CD14-positive monocyte (primary cell): ENCODE measurements at regions not wholly inside any gene's neighbourhood (a gene's known extent, or its start where the extent isn't known, plus 50 kb on each side); places are given as distances from the start of the nearest gene placed in this dataset.
A peak's percentile ranks its signal among the peaks of the same experiment; 100 is the strongest.

Experiments
- DNase-seq, 3 donors: peaks; one replicate each; pipeline ENCODE4 v3.0.0-alpha.2; 2011 to 2022
- H2AFZ ChIP-seq: 2 replicates; pipeline ENCODE4 v1.6.0; 2012; ENCODE audit warnings: mild to moderate bottlenecking, low read depth, low read length, inconsistent platforms; ENCODE audit not compliant: insufficient read depth, poor library complexity, severe bottlenecking
- H3K27ac ChIP-seq, 2 donors: 1 replicate in 1 of 2; 2 replicates in 1 of 2; pipeline ENCODE4 v1.5.1; 2012 to 2013; ENCODE audit warnings: low read length in 2 of 2, control low read depth in 1 of 2, inconsistent platforms in 1 of 2, low read depth in 1 of 2, mild to moderate bottlenecking in 1 of 2
- H3K27me3 ChIP-seq, 2 donors: one replicate each; pipeline versions ENCODE4 v1.6.0 to v1.6.1; 2011 to 2013; ENCODE audit warnings: low read length in 2 of 2; ENCODE audit not compliant: control insufficient read depth in 2 of 2, insufficient read depth in 2 of 2
- H3K36me3 ChIP-seq, 2 donors: replicated peaks in 1 of 2; 1 replicate in 1 of 2; 2 replicates in 1 of 2; pipeline versions ENCODE4 v1.5.1 to v1.6.1; 2012 to 2013; ENCODE audit warnings: low read length in 2 of 2, control low read depth in 1 of 2, inconsistent platforms in 1 of 2, mild to moderate bottlenecking in 1 of 2; ENCODE audit not compliant: insufficient read depth in 2 of 2, control insufficient read depth in 1 of 2
- H3K4me1 ChIP-seq, 2 donors: 1 replicate in 1 of 2; 2 replicates in 1 of 2; pipeline versions ENCODE4 v1.5.1 to v1.6.1; 2012 to 2013; ENCODE audit warnings: low read length in 2 of 2, control low read depth in 1 of 2, inconsistent platforms in 1 of 2, mild to moderate bottlenecking in 1 of 2, moderate library complexity in 1 of 2; ENCODE audit not compliant: insufficient read depth in 2 of 2, control insufficient read depth in 1 of 2
- H3K4me2 ChIP-seq: replicated peaks from 2 replicates; pipeline ENCODE3; 2012; ENCODE audit warnings: low read length, moderate library complexity, mild to moderate bottlenecking; ENCODE audit not compliant: poor library complexity, severe bottlenecking; ENCODE audit errors: extremely low read depth
- H3K4me3 ChIP-seq, 3 experiments: fragments of 200-600 bp in 1 of 3; sonication (generic) in 1 of 3; replicated peaks in 1 of 3; 1 replicate in 2 of 3; 2 replicates in 1 of 3; pipeline ENCODE4 v1.5.1; 2011 to 2013; ENCODE audit warnings: low read length in 3 of 3, mild to moderate bottlenecking in 3 of 3, control low read depth in 2 of 3, low read depth in 2 of 3, inconsistent platforms in 1 of 3, moderate library complexity in 1 of 3
- H3K79me2 ChIP-seq: 2 replicates; pipeline ENCODE4 v1.6.0; 2012; ENCODE audit warnings: mild to moderate bottlenecking, control low read depth, inconsistent platforms, low read length, moderate library complexity; ENCODE audit not compliant: insufficient read depth
- H3K9ac ChIP-seq: 2 replicates; pipeline ENCODE4 v1.6.0; 2017; ENCODE audit warnings: low read length, mild to moderate bottlenecking; ENCODE audit not compliant: insufficient read depth, poor library complexity, severe bottlenecking
- H3K9me3 ChIP-seq, 2 donors: replicated peaks in 1 of 2; 1 replicate in 1 of 2; 2 replicates in 1 of 2; pipeline versions ENCODE4 v1.5.1 to v1.6.1; 2012 to 2013; ENCODE audit warnings: low read length in 2 of 2, control low read depth in 1 of 2; ENCODE audit not compliant: control insufficient read depth in 1 of 2, insufficient read depth in 1 of 2
- H4K20me1 ChIP-seq: 2 replicates; pipeline ENCODE4 v1.6.0; 2012; ENCODE audit warnings: mild to moderate bottlenecking, low read length, control low read depth, moderate library complexity; ENCODE audit not compliant: insufficient read depth
- H3K27ac Mint-ChIP-seq, 7 donors: one replicate each; pipeline ENCODE4 v1.8.0; 2020; ENCODE audit warnings: mild to moderate bottlenecking in 7 of 7, mixed read lengths in 7 of 7, moderate library complexity in 6 of 7, inconsistent platforms in 2 of 7
- H3K27me3 Mint-ChIP-seq, 3 donors: one replicate each; pipeline ENCODE4 v1.8.0; 2021 to 2022; ENCODE audit warnings: low read depth in 3 of 3, mild to moderate bottlenecking in 3 of 3, mixed read lengths in 3 of 3, moderate library complexity in 3 of 3, inconsistent platforms in 1 of 3
- H3K36me3 Mint-ChIP-seq, 2 donors: one replicate each; pipeline ENCODE4 v1.8.0; 2020; ENCODE audit warnings: mixed read lengths in 2 of 2, inconsistent platforms in 1 of 2, mild to moderate bottlenecking in 1 of 2
- H3K4me1 Mint-ChIP-seq: one replicate; pipeline ENCODE4 v1.8.0; 2020; ENCODE audit warnings: mild to moderate bottlenecking, mixed read lengths
- H3K4me3 Mint-ChIP-seq, 2 donors: one replicate each; pipeline ENCODE4 v1.8.0; 2020; ENCODE audit warnings: mild to moderate bottlenecking in 2 of 2, mixed read lengths in 2 of 2, moderate library complexity in 1 of 2
- H3K9me3 Mint-ChIP-seq, 7 donors: one replicate each; pipeline ENCODE4 v1.8.0; 2020 to 2022; ENCODE audit warnings: mixed read lengths in 7 of 7, mild to moderate bottlenecking in 6 of 7, moderate library complexity in 6 of 7, inconsistent platforms in 2 of 7
- CTCF ChIP-seq: fragments of 200-600 bp; IDR thresholded peaks from one replicate; pipeline ENCODE4 v1.8.0; 2022; ENCODE audit warnings: antibody characterized with exemption, mild to moderate bottlenecking
- WGBS: methylation state at CpG from one replicate; pipeline ENCODE4 v1.1.5; 2013; ENCODE audit warnings: missing lambda C conversion rate; ENCODE audit not compliant: insufficient coverage; 5-methylcytosine and 5-hydroxymethylcytosine counted together
- intact Hi-C, 2 donors: fragments of 100-400 bp; cut with micrococcal nuclease; formaldehyde crosslinking; loops; one replicate each; pipeline versions ENCODE4 v1.15.0 to v1.15.1; 2023

GRCh38 chr3:194056731-194057415 is 79.1 kb upstream of the HES1 start:
- Mint-ChIP-seq H3K36me3 (peaks cover 0 to 8% of the 10 kb centered on the region in 2 donors), H3K27ac (peak overlapping the region in 2 of 7 donors; percentile 46 to 57), H3K4me1 (peaks cover 27% of the 10 kb centered on the region), H3K9me3 (peaks cover 0 to 6% (median 0%) of the 10 kb centered on the region in 7 donors), H3K4me3 (peak overlapping the region in 1 of 2 donors; percentile 86), H3K27me3 (peaks cover 28 to 66% (median 52%) of the 10 kb centered on the region in 3 donors)
- no peak for DNase-seq
- intact Hi-C loops: loop anchor here in 1 of 2 donors (10.0 kb wide), 1 partner anchor 68 kb away; no protein-coding TSS in a partner anchor
- H3K27me3 ChIP-seq: peaks cover 11 to 41% of the 10 kb centered on the region in 2 donors
- no peak overlapping the region for H3K4me2 ChIP-seq
- 96% methylated on average over 15 of the region's 16 CpGs for WGBS
- no peak overlapping the region for H3K4me3 ChIP-seq
- no peaks in the 10 kb centered on the region for H3K36me3 ChIP-seq
- no peak overlapping the region for H3K27ac ChIP-seq
- no peaks in the 10 kb centered on the region for H4K20me1 ChIP-seq
- H3K4me1 ChIP-seq: peaks cover 9 to 15% of the 10 kb centered on the region in 2 donors
- no peaks in the 10 kb centered on the region for H3K9me3 ChIP-seq
- no peak overlapping the region for H3K9ac ChIP-seq
- H2AFZ ChIP-seq: no peak overlapping the region
- H3K79me2 ChIP-seq: no peaks in the 10 kb centered on the region
- no peak for TF ChIP-seq CTCF

- peak overlapping the region in 1 of 3 experiments; percentile 54 for H3K4me3 ChIP-seq
- DNase-seq: no peak
- intact Hi-C loops: loop anchor here in 1 of 2 donors (10.0 kb wide), 1 partner anchor 67 kb away; no protein-coding TSS in a partner anchor
- no peaks in the 10 kb centered on the region for H3K36me3 ChIP-seq
- Mint-ChIP-seq H3K4me1 (peaks cover 23% of the 10 kb centered on the region), H3K4me3 (peak overlapping the region; percentile 71 to 86), H3K36me3 (peaks cover 0 to 8% of the 10 kb centered on the region in 2 donors), H3K27ac (peak overlapping the region in 1 of 7 donors; percentile 37), H3K27me3 (peaks cover 28 to 59% (median 48%) of the 10 kb centered on the region in 3 donors), H3K9me3 (peaks cover 0 to 6% (median 0%) of the 10 kb centered on the region in 7 donors)
- no peak for TF ChIP-seq CTCF
- no peak overlapping the region for H3K9ac ChIP-seq
- H3K9me3 ChIP-seq: no peaks in the 10 kb centered on the region
- WGBS: no CpG with 5 or more reads among the region's 8 CpGs
- H2AFZ ChIP-seq: peak overlapping the region; percentile 67
- H3K27ac ChIP-seq: no peak overlapping the region
- peaks cover 11 to 39% of the 10 kb centered on the region in 2 donors for H3K27me3 ChIP-seq
- peak overlapping the region; percentile 67 for H3K4me2 ChIP-seq
- H4K20me1 ChIP-seq: no peaks in the 10 kb centered on the region
- peaks cover 5 to 9% of the 10 kb centered on the region in 2 donors for H3K4me1 ChIP-seq
- H3K79me2 ChIP-seq: no peaks in the 10 kb centered on the region
Observed at GRCh38 chr3:194057570-194058188, 78.3 kb upstream of the HES1 start.
